HG02678 (cell line): ENCODE measurements at regions not wholly inside any gene's neighbourhood (a gene's known extent, or its start where the extent isn't known, plus 50 kb on each side); places are given as distances from the start of the nearest gene placed in this dataset.
"Not testable (repeated sequence)": the region's sequence is repeated elsewhere in the genome, so short reads cannot be mapped to it uniquely, and the experiment has no call there.

Source experiments
- ATAC-seq: cut with Tn5 transposase; IDR thresholded peaks from one replicate; pipeline ENCODE4 v1.9.1; 2021; ENCODE audit warnings: mild to moderate bottlenecking, moderate library complexity; ENCODE audit not compliant: unreplicated experiment

- ATAC-seq, result no peak
These were observed 815.7 kb downstream of the BRD1 start for GRCh38 chr22:49011769-49012648.

- no peak for ATAC-seq
These were observed 816.3 kb downstream of the BRD1 start for GRCh38 chr22:49011379-49011768.

GRCh38 chr22:49010901-49011300 is 816.8 kb downstream of the BRD1 start:
- ATAC-seq, result no peak

GRCh38 chr22:49010070-49010863 is 817.4 kb downstream of the BRD1 start:
- ATAC-seq, result no peak

GRCh38 chr22:49009359-49010063 is 818.2 kb downstream of the BRD1 start:
- ATAC-seq, result no peak

- no peak for ATAC-seq
These were observed 818.9 kb downstream of the BRD1 start for GRCh38 chr22:49008682-49009235.

GRCh38 chr22:49007013-49007653 is 820.5 kb downstream of the BRD1 start:
- no peak for ATAC-seq

- no peak for ATAC-seq
These were observed 821.3 kb downstream of the BRD1 start for GRCh38 chr22:49006207-49007012.

- no peak for ATAC-seq
These were observed 822.1 kb downstream of the BRD1 start for GRCh38 chr22:49005557-49005956.

GRCh38 chr22:49004484-49005399 is 822.9 kb downstream of the BRD1 start:
- ATAC-seq, result no peak

- not testable (repeated sequence) for ATAC-seq
These were observed 830.1 kb downstream of the BRD1 start for GRCh38 chr22:48997605-48998004.

GRCh38 chr22:48993655-48994054 is 834.0 kb downstream of the BRD1 start:
- ATAC-seq, result no peak

GRCh38 chr22:48984639-48985038 is 843.0 kb downstream of the BRD1 start:
- no peak for ATAC-seq

GRCh38 chr22:48982321-48982905 is 845.3 kb downstream of the BRD1 start:
- ATAC-seq, result no peak

- no peak for ATAC-seq
These were observed 846.2 kb downstream of the BRD1 start for GRCh38 chr22:48981371-48982061.

- ATAC-seq, result no peak
These were observed 846.8 kb downstream of the BRD1 start for GRCh38 chr22:48980918-48981317.

GRCh38 chr22:48980409-48980808 is 847.3 kb downstream of the BRD1 start:
- no peak for ATAC-seq

- ATAC-seq, result no peak
These were observed 848.2 kb downstream of the BRD1 start for GRCh38 chr22:48979482-48979881.
